ENCODE measurements at regions not wholly inside any gene's neighbourhood (a gene's known extent, or its start where the extent isn't known, plus 50 kb on each side); places are given as distances from the start of the nearest gene placed in this dataset.
"Not testable (repeated sequence)": the region's sequence is repeated elsewhere in the genome, so short reads cannot be mapped to it uniquely, and the experiment has no call there.

DNA sequence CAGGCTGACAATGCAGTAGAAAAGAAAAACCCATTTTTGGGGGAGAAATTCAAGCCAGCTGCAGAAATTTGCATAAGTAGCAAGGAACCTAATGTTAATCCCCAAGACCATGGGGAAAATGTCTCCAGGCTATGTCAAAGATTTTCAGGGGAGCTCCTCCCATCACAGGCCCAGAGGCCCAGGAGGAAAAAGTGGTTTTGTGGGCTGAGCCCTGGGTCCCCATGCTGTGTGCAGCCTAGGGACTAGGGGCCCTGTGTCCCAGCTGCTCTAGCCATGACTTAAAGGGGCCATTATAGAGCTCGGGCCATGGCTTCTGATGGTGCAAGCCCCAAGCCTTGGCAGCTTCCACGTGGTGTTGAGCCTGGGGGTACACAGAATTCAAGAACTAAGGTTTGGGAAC is 719.0 kb downstream of the TLE1 start:
- not testable (repeated sequence) for DNase-seq

DNA sequence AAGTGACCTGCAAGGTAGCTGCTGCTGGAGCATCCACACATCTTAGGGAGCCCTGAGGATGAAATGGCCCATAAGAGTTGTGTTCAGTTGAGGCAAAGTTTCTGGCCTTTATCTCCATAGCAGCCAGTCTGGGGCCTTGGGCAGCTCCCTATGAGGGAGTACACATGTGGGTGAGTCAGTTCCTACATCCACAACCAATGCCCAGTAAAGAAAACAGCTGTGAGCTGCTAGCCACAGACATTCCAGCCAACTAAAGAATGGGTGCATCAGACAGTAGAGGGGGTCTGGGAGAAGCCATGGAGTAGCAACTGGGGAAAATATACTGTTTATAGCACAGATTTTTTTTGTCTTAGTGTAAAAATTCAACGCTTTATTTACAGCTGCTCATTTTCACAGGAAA is 720.7 kb downstream of the TLE1 start:
- DNase-seq, result no peak

DNA sequence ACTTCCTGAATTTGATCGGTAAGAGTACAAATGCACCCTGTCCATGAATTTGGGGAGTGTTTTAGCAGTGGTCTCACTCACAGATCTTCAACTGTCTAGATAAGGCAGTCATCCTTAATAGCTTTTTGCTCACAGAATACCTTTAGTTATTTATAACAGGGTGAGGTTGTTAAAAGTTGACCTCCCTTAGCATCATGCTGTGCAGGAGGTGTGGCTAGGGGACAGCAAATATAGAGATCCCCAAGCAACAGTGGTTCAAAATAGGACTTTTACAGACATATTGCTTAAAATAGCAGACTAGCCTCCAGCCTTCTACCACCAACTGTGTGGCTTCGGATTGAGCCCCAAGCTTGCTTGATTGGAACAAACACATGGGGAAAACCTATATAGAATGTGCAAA is 724.4 kb downstream of the TLE1 start:
- DNase-seq, result peak; percentile 37

DNA sequence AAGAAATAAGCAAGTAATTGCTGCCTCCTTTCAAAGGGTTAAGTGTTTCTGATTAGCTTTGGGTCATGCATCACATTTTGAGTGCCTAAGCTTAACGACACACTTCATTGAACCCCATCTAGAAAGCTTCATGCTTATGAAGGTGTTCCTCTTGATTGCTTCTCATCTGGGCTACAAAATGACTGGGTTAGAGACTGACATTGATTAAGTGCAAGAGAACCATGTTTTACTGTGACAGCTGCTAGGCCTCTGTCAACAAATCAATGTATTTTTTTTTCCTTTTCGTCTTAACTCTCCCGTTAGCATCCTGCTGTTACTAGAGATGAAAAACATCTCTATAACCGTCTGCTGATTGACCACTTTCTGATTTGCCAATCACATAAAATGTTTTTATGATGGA is 725.0 kb downstream of the TLE1 start:
- DNase-seq, result peak; percentile 69

DNA sequence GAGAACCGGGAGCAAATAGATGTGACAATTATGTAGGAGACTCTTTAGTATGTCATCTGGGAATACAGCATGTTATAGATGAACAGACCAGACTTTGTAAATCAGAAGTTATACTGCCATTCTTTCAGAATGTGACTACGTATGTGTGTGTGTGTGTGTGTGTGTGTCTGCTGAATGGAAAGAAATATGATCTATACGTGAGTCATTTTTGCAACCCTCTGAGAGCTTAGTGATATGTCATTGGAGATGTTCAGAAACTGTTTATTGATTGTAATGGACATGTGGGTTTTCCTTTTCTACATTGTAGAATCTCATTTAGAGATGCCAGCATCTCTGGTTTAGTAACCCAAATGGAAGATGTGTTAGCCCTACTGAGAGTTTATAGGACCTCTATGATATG is 731.5 kb downstream of the TLE1 start:
- no peak for DNase-seq

DNA sequence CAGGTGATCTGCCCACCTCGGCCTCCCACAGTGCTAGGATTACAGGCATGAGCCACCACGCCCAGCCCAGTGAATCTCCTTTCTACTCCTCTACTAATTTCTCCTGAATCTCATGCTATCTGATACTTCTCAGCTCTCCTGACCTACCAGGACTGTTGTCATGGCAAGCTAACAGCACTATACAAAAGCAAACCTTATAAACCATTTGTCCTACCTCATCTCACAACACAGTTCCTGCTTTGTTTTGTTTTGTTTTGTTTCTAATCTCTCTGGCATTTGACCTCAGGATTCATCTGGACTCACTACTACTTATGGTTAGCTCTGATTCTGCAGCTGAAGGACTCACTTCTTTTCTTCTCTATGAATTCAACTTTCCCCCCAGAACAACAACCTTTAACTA is 734.8 kb downstream of the TLE1 start:
- DNase-seq, result no peak

DNA sequence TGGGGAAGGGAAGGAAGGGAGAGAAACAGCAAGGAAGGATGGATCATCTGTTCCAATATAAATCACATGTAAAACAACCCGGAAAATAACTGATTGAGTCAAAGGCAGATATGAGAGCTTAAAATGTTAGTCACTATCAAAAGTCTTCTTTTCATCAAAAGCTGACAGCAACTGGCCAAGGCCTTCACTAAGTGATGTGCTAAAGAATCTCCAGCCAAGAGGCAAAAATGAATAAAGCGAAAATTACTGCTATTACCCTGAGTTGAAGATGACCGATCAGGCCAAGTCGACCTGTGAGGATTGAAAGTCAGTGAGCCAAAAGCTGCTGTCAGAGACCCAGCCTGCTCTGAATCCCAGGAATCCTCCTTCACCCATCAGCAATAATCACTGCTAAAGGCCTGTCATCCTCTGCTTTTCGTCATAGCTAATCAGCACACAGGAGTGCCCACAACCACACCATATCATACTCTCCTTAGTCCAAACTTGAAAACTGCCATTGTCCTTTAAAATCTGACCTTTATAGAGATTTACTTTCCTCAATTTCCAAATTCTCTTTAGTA is 736.9 kb downstream of the TLE1 start:
- peak; percentile 45 for DNase-seq

DNA sequence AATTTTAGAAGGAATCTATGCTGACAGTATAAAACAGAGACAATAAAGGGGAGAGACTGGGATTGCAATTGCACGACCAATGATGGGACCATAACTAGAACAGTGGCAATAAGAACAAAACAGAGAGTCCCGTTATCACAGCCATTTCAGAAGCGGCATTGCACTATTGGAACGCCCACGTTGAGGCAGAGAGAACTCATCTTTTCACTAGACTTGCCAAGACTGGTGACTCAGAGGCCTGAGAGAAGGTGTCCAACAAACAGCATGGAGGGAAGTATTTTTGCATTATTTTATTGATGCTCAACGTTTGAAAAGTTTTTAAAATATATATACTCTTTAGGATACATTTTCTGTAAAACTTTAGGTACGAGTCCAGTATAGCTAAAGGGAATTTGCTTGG is 737.7 kb downstream of the TLE1 start:
- DNase-seq, result no peak

DNA sequence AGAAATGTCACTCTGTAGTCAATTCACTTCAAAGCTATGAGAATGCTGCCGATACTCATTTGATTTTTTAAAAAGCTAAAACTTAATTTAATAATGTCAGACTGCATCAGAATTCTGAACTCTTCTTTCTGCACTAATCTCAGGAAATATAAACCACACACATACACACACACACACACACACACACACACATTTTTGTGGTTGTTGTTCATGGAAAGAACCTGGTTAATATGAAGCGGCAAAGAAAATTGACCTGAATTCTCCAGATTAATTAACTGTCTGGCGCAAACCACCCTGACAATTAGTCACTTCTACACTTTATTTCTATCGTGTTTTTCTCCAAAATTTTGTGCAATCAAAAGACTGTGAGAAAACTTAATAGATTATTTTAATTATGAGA is 740.5 kb downstream of the TLE1 start:
- DNase-seq, result no peak

DNA sequence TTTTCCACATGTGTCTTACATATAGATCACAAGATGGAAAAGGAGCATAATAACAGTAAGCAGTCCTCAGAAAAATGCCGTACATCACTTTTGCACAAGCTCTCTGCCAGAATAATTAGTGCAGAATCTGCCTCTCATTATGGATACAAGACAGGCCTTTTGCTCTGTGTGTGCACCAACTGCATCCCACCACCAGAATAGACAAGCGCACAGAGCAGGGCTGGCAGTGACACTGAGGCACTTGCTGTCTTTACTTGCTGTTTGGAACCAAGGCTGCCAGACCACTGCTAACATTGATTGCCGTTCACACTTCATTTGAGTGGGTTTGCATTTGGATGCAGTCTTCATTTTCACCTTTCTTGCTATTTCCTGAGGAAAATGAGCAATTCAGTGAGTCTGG is 741.3 kb downstream of the TLE1 start:
- DNase-seq, result peak; percentile 60

DNA sequence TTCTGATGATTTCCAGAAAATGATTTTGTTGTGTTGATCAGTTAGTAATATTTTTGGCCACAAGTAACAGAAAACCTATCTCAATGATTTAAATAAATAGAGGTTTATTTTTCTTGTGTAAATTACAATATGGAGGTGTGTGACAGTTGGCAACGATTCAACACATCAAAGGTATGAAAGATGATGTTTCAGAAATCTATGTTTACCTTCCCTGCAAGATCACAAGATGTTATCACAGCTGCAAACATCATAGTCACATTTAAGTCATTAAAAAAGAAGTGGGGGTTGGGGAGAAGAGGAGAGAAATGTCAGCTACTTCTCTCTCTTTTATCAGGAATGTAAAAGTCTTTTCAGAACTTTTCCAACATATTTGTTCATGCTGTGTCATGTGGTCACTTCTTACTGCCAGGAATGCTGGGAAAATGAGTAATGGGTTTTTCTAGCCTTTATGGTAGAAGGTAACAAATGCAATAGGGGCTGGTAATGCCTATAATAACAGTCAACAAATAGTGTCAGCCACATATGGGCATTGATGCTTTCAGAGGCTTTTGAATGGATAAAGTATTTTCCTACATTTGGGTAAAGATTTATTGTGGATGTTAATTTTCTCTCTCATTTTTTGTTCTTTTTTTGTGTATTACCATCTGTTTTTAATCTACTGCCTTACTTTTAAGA is 742.7 kb downstream of the TLE1 start:
- no peak for DNase-seq

DNA sequence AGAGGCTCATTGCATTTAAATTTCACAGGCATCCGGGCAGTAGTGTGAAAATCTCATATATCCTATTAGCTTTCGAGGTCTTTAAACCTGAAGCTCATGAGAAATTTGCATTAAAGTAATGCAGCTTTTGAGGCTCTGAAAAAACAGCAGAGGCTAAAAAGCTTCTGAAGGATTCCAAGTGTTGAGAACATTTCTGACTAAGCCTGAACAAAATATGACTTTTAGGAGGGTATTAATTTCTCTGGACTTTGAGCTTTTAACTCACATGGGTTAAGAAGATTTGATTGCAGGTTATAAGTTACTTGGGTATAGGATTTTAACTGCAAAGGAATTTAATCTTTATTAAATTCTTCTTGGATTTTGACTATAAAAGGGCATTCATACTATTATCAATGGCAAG is 743.9 kb downstream of the TLE1 start:
- no peak for DNase-seq

DNA sequence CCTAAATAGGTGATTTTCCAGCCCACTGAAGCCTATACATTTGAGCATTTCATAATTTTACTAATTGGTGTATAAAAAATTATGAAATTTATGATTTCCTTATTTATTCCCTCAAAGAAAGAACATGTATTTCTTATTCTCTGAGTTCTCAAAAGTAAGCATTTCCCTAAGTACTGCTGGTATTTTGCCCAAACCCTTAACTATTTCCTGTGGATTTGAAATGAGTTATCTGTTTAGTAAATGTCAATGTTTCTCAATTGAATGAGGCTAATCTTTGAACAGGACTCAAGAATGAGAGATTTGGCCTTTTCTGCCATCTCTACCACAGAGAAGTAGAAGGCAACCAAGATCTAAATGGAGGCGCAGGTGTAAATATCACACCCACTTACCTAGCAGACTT is 751.7 kb downstream of the TLE1 start:
- DNase-seq, result no peak

DNA sequence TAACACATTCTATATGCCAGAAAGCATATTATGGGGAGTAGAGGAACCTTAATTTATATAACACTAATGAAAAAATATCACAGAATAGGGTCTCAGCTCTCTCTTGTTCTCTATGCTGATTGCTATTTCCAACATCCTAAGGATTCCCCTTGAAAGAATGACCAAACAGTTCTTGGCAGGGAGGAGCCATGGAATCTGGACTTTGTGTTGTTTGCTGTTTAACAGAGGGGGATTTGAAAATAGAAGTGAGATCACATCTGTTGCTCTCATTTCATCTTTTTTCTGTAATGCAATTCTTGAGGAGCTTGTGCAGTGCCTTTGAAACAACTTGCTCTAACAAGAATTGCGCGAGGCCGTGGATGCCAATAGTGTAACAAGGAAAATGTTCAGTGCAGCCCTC is 755.3 kb downstream of the TLE1 start:
- DNase-seq, result no peak

DNA sequence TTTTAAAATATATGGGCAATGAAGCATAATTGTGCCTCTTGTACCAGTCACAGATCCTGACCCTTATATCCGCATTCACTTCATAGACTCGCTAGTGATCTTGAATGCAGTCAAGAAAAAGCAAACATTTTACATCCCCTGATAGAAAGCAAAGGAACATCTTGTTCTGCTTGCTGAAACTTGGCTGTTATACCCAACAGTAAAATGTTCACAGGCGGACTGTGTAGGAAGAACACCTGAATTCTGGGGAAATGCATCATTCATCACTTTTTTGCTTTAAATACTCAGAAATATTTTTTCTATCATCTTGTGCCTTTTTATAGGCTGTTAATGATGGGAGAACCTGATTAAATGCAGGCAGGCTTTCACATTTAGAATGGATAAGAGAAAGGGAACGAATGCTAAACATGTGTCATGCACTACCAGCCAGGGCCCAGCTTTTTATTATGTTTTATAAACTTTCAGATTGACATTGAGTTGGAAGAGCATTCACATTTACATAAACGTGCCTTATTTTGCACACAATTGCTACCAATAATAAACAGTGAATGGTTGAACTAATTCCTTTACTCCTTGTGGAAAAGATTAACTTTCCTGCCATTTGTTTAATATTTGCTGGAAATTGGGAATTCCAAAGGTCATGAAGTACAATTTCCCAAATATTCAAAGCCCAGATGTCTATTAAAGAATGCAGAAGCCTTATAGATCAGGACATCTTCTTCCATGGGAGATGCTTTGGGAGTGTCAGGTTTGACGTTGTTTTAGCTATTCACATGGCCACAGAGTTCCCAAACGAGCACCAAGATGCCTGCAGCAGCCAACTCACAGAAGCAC is 756.2 kb downstream of the TLE1 start:
- DNase-seq, result no peak

DNA sequence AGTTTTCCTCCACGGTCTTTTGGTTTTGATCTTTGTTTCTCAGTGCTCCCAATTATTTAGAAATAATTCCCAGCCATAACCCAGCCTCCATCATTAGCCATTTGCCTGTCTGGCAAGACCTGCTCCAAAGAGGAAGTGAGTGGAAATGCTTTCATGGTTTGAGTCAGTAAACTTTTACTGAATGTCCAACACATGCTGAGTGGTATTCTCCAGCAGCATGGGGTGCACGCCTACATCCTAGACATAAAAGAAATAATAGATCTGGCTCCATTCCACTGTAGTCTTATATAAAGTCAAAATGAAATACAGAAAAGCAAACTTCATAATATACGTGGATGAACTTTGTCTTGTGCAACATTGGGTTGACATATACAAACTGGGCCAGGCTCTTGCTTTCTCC is 757.2 kb downstream of the TLE1 start:
- DNase-seq, result no peak

DNA sequence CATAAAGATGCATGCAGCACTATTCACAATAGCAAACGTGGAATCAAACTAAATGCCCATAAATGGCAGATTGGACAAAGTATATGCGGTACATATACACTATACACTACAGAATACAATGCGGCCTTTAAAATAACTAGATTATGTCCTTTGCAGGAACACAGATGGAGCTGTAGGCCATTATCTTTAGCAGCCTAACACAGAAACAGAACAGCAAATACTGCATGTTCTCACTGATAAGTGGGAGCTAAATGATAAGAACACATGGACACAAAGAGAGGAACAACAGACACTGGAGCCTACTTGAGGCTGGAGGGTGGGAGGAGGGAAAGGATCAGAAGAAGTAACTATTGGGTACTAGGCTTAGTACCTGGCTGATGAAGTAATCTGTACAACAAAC is 758.2 kb downstream of the TLE1 start:
- DNase-seq, result no peak

DNA sequence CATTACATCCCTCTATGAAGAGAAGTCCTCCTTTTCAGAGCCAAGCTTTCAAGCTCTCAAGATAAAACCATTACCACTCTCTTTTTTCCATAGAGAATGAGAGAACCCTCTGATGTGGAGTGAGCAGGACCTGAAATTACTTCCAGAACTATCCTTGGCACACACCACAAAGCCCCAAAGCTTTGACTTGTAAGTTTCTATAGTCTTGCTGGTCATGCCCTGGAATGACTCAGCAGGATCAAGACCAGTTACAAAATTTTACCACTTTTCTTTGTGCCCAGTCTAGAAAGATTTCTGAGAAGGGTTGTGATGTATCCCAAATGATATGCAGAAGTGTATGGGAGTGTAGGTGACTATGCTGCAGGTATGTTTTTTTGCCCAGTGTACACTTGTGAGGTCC is 760.6 kb downstream of the TLE1 start:
- no peak for DNase-seq

DNA sequence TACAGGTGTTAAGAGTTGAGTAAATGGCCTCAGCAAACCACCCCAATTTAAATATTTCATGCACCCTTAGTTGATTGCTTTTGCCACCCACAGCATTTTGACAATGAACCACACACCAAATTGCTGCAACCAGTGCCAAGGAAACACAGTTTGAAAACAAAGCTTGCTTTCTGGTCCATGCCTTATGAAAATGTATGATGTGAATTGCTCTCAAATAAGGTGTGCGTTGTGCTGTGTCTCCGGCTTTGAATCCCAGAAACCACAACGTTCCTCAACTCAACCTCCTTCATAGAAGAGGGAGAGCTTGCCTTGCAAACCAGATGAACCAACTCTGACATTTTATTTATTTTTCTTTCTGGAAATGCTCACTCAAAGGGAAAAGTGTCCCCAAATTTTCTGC is 762.7 kb downstream of the TLE1 start:
- no peak for DNase-seq

DNA sequence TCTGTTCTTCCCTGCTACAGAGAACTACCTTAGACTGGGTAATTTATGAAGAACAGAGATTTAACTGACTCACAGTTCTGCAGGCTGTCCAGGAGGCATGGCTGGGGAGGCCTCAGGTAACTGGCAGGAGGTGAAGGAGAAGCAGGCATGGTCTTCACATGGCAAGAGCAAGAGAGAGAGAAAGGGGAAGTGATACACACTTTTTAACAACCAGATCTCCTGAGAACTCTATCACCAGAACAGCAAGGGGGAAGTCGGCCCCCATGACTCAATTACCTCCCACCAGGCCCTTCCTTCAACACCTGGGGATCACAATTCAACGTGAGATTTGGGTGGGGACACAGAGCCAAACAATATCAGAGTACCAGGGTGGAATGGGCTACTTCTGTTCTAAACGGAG is 766.8 kb downstream of the TLE1 start:
- no peak for DNase-seq

DNA sequence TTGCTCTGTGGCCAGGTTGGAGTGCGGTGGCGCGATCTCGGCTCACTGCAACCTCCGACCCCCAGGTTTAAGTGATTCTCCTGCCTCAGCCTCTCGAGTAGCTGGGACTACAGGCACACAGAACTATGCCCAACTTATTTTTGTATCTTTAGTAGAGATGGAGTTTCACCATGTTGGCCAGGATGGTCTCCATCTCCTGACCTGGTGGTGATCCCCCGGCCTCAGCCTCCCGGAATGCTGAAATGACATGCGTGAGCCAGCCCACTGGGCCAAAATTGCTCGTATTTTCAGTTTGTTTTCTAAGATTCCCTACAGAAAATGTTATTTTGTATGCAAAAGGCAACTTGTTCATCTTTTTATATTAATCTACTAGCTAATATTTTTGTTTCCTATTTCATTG is 782.6 kb downstream of the TLE1 start:
- DNase-seq, result no peak

DNA sequence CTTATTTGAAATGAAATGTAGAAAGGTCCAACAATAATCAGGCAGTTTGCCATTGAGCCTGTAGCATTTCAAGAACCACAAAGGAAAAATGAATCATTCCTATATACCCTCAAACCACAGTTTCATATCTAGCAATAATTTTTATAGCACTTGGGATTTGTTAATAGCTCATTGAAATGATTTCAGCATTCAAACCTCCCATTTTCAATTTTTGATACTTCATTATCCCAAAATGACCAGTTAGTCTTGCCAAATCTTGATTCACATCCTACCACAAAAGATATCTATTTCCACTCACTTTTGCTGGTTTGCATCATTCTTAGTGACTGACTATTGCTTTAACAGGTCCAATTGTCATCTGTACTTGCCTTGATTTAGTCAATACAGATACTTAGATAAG is 790.1 kb downstream of the TLE1 start:
- peak; percentile 10 for DNase-seq

DNA sequence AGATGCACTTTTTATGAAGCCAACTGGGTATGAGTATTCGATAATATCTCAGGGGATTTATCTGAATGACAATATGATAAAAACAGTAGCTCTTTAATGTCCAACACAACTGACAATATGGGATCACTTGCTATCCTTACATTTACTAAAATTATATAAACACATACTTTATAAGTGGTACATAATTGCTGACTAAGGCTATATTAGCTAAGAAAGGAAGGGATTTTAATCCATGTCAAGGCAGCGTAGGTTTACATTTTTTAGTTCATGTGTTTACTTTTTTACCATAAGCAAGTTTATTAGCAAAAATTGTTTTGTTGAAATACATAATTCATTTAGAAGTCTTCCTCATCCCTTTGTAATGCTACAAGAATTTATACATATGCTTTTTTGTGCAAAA is 796.2 kb downstream of the TLE1 start:
- DNase-seq, result no peak

DNA sequence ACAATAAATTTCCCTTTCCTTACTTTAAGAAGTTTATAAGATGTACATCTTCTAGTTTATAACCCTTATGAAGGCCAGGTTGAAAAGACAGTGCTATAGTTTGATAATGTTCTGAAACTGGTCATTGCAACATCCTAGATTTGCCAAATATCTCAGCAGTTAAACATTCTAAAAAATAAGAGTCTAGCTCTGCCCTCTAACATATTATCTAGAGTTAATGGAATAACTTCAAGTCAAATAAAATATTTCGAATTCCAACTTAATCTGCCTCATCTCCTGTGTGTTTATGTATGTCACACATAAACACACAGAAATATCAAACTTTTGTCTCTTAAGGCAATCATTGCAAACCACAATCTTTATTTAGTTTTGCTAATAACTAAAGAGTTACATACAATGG is 796.6 kb downstream of the TLE1 start:
- no peak for DNase-seq

DNA sequence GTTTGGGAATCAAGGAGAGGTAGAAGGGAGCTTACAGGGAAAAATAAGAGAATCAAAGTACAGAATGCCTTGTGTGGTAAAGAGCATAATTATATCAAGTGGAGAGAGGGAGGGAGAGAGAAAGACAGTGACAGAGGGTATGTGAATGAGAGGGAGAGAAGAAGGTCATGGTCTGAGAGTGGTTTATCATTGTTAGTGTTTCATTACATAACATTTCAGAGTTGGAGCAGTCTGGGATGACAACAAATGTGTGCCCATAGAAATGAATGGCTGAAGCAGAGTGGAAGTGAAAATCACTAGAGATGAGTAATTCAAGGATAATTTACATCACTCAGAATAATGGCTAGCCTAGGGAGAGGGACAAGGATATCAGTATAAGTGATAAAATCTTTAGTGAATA is 799.2 kb downstream of the TLE1 start:
- no peak for DNase-seq
